GM19193 (cell line): ENCODE measurements at regions not wholly inside any gene's neighbourhood (a gene's known extent, or its start where the extent isn't known, plus 50 kb on each side); places are given as distances from the start of the nearest gene placed in this dataset.

Source experiments
- POLR2A ChIP-seq: IDR thresholded peaks from 4 replicates; pipeline ENCODE4 v1.6.1; 2011; ENCODE audit not compliant: insufficient read depth, insufficient read length; ENCODE audit errors: extremely low read depth

DNA sequence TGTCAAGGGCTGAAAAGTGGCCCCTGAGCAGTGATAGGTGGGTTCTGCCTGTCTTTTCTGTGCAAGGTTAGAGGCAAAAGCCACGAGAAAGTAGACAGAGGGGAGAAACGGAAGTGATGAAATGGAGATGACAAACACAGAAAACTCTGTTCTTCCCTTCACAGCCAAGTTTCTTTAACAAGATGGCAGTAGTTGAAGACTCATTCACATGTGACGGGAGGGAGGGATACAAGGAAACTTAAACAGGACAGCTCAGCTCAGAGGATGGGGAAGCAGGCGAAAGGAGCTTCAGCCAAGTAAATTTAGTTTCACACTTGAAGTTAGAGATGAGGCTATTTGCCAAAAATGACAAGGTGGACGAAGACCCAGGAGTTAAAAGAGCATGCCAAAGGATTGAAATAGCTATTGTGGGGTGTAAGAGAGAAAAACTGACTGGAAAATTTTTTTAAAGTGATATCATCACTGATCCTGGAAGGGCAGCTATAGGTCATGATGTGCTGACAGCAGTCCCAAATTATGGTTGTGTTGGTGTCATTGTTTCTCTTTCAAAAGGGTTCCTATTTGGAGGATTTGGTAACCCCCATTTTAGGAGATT lies 347.9 kb downstream of the EFNB2 start:
- TF ChIP-seq POLR2A = no peak

DNA sequence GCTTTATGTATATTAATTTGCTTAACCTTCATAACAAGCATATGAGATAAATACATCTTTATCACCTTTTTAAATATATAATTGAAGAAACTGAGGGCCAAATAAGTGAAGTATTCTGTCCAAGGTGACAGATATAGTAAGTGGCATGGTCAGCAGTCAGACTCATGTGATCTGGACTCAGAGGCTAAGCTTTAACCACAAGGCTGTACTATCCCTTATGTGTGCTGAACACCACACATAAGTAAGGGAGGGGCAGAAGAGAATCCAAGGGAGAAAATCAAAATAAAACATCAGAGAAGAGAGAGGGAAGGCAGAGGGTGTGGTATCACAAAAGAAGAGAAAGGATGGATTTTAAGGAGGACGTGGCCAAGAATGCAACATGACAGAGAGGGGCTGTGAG lies 348.4 kb downstream of the EFNB2 start:
- TF ChIP-seq POLR2A = no peak

DNA sequence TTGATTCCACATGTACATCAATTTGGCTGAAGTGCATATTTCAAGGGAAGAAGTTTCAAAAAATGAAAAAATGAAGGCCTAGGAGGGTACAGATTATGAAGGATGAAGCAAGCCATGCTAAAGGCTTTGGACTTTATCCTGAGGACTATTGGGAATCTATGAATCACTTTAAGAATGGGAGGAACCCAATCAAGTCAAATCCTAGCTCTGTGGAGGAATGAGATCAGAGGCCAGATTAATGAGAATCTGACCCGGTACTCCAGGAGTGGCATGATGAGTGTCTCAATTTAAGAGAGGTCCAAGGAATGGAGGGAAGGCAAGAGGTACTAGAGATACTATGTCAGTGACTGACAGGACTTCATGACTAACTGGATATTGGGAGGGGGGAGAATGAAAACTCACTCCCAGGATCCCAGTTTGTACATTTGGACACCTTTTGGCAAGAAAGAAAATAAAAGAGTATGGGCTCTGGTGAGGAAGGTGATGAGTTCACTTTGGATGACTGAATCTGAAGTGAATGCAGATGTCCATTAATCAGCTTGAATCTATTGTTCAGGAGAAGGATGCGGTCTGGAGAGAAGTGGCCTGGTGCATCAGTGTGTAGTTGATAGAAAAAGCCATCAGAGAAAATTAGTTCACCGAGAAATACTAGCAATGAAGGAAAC lies 349.0 kb downstream of the EFNB2 start:
- no peak for TF ChIP-seq POLR2A

DNA sequence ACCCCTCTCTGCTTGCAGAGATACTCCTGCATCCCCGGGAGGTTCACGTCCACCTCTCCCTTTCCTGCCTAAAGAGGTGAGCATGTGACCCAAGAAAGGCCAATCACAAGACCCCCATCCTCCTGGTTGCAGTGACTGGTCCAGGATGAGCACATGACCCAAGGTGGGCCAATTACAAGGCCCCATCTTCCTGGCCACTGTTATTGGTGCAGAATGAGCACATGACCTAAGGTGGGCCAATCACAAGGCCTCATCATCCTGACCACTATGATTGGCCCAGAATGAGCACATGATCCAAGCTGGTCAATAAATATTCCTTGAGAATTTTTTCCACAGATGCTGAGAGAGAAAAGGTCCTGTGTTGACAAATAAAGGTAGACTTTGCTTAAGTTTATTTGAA lies 350.7 kb downstream of the EFNB2 start:
- TF ChIP-seq POLR2A = no peak

DNA sequence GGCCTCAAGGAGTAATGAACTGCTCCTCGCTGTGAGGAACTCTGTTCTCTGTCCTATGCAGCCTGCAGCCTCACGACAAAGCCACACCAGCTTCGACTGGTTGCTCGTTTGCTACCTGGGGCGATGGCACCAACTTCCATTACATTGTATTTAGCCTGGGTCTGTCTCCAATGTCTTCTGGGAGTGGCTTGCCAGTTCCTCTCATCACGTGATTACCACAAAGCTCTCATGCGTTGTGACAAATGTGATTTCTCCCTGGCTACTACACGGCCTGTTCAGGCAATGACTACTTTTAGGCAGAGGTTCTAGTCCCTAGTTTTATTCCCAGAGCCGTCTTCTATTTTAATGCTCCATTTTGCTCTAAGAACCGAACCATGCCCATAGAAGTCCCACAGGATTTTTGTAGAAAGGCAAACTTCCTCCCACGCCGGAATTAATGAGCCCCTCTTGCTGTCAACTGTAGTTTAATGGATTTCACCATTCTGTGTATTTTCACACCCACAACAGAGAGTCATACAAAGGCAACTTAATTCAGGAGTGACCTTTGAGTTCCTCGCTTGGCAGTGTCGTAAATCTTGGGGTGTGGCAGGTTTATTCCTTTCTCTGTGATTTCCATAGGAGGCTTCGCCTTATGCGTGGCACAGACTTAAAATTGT lies 351.9 kb downstream of the EFNB2 start:
- no peak for TF ChIP-seq POLR2A

DNA sequence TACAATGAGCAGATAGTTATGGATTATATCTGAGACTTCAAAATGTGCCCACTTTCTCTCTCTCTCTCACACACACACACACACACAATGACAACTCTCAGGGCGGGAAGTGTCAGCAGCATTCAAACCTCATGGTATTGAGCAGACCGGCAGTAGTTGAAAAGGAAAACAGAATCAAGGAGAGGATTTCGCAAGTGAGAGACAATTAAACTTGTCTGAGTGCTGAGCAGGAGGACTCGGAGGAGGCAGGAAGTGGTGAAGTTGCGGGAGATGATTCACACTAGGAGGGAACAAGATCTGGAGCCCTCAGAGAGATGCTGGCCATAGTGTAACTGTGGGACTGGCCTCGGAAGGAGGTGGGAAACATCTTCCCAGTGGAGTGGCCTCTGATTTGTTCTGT lies 353.1 kb downstream of the EFNB2 start:
- TF ChIP-seq POLR2A = no peak

DNA sequence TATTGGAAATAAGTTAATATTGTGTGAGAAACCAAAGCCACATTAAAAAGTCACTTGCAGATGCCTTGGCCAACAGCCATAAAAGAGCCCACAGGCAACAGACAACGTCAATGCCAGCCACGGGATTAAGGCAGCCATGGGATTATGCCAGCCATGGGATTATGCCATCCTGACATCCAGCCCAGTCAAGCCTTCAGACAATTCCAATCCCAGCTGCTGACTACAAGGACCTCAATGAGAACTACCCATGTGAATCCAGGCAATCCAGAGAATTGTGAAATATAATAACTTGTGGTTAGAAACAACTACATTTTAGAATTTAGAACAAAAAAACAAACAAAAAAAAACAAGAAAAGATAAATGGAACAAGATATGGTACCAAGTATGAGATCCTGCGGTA lies 356.6 kb downstream of the EFNB2 start:
- TF ChIP-seq POLR2A = no peak

DNA sequence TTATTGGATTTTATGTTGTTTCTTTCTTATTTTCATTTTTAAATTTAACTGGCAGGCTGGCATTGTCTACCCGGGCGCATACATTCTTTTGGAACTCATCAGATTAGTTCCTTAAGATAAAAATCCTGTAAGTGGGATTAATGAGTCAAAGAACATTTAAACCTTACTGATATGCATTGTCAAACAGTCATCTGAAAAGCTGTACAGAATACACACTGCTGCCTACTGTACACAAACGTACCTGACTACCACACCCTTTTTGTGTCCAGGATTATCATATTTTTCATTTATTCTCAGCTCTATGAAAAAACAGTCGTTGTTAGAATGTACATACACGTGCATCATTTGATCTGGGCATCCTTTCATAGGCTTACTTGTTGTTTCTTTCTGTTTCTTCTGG lies 358.3 kb downstream of the EFNB2 start:
- no peak for TF ChIP-seq POLR2A

DNA sequence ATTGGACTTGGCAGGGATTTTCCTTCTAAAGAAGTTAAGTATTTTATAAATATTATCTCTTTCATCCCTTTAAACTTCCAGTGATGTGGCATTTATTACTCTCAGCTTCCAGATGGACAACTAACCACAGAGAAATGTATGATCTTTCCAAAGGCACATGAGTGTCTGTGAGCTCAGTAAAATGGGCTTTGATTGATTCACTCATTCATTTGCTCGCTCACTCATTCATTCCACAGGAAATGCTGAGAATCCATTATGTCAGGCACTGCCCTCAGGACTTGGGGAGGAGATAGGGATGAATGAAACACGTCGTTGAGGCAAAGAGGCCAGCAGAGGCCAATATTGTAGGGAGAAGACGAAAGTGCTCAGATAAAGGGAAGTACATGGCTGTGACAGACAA lies 359.3 kb downstream of the EFNB2 start:
- TF ChIP-seq POLR2A = no peak

DNA sequence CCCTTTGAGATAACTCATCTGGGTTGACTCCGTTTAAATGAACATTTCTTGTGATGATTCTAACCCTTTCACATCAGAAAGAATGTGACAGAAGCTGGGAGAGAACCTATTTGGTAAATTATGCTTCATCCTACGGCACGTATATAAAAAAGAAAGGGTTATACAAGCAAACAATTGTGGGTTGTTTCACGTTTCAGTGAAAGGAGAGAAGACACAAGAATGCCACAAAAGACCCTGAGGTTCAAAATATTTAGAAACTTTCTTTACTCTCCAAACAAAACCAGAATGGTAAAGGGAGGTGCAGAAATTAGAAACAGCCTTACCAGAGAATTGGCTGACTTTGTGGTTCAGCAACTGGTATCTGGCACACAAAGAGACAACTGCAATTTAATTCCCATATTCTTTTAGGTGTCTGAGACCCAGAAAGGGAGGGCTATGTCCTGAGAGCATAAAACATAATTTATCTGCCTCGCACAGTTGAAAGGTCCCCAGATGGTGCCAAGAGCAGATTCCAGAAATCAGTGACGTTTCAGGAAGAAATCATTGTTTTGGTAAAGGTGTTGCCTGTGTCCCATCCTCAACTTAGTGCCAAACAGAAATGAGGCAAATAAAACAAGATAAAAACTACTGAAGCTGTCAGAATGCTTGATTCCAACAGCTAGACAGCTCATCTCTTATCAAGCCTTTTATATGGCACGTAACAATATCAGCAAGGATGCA lies 361.4 kb downstream of the EFNB2 start:
- no peak for TF ChIP-seq POLR2A

DNA sequence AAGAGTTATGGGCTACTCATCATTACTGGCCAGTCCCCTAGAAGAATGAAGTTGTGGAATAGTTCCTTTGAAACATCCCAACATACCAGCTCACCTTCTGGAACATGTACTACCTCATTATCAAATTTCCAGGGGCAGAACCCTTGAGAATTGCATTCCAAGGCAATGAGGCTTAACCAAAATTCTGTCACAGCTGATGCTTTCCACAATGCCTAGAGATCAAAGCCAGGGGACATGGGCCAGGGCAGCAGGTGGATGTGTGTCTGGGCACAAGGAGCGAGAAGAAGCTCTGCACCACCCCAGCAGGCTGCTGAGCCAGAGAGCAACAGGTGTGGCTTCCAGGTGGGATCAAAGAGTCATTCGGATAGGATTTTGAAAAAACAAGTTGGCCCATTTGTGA lies 362.1 kb downstream of the EFNB2 start:
- TF ChIP-seq POLR2A = no peak

DNA sequence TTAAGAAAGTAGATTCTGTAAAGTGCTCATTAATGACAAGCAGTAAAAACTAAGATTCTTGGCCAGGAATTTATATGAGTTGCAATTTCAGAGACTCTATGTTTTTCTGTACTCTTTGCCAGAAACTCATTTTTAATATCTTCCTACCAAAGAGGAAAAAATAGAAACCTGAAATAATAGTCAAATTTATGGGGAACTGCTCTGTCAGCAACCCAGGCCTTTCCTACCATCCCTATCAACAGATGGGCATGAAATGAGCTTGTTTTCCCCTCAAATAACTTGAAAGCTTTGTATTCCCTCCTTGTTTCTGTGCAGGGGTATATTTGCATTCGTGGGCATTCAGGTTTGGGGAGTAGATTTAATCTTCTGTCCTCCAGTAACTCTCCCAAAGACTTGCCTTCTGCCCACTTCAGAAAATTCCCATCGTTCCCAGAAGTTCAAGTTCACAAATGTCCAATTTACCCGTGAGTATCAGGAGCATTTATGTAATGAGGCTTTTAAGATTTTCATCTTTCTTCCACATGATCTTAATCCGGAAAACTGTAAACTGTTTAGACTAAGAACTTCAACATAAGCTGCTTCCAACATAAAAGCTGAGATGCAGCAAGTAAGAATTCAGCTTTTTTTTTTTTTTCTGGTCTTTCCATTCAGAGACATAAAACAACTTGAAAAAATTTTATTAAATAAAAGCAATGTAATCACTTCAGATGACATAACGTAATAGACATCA lies 363.1 kb downstream of the EFNB2 start:
- no peak for TF ChIP-seq POLR2A

DNA sequence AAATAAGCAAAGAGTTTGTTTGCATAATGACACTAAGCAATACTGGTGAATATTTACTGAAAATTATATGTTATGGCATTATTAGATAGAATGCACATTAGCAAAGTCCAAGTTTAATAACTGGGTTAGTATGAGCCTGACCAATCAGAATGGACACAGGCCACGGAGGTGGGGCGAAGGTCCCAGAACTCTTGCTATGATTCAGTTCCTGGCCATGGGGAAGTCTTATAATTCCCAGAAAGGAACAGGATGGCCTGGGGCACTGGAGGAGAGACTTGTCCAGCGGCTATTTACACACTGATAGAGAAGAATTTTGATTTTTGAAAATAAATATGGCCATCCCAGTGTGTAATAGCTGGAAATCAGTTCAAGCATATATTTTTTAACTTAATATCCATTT lies 372.0 kb downstream of the EFNB2 start:
- TF ChIP-seq POLR2A = no peak

DNA sequence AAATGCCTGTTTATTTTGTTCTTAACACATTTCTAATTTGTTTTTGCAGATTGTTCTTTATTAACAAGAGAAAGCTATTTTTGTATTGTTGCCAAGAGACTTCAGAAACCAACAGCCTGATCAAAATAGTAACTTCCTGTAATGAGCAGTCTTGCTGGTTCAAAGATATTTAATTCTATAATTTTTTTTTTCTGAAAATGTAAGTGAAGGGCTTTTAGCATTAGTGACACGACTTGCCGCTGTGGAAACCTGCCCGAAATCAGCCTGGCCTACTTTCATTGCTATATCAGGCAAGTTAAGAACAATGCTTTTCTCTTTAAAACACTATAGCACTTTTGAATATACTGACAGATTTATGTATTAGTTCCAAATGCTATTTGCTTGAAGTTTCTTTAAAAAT lies 374.3 kb downstream of the EFNB2 start:
- TF ChIP-seq POLR2A = no peak
